Osteocyte (in vitro differentiated cells): ENCODE measurements at regions not wholly inside any gene's neighbourhood (a gene's known extent, or its start where the extent isn't known, plus 50 kb on each side); places are given as distances from the start of the nearest gene placed in this dataset.

ENCODE experiments used
- DNase-seq: peaks from one replicate; pipeline ENCODE4 v3.0.0; 2021; ENCODE audit warnings: mixed read lengths; ENCODE audit not compliant: unreplicated experiment; ENCODE audit errors: extremely low spot score
- H3K27ac Mint-ChIP-seq: one replicate; pipeline ENCODE4 v1.8.0; 2021; ENCODE audit warnings: mild to moderate bottlenecking, mixed read lengths; ENCODE audit not compliant: unreplicated experiment
- H3K27me3 Mint-ChIP-seq: one replicate; pipeline ENCODE4 v1.8.0; 2021; ENCODE audit warnings: mixed read lengths; ENCODE audit not compliant: unreplicated experiment
- H3K36me3 Mint-ChIP-seq: one replicate; pipeline ENCODE4 v1.8.0; 2021; ENCODE audit warnings: mixed read lengths; ENCODE audit not compliant: unreplicated experiment
- H3K4me1 Mint-ChIP-seq: one replicate; pipeline ENCODE4 v1.8.0; 2021; ENCODE audit warnings: mixed read lengths; ENCODE audit not compliant: unreplicated experiment
- H3K4me3 Mint-ChIP-seq: one replicate; pipeline ENCODE4 v1.8.0; 2021; ENCODE audit warnings: mild to moderate bottlenecking, moderate library complexity, mixed read lengths; ENCODE audit not compliant: unreplicated experiment
- H3K9me3 Mint-ChIP-seq: one replicate; pipeline ENCODE4 v1.8.0; 2021; ENCODE audit warnings: mixed read lengths; ENCODE audit not compliant: unreplicated experiment
- TF ChIP-seq, protein P1 (sequence below): fragments of 200-600 bp; sonication (generic); IDR thresholded peaks from 2 replicates; pipeline ENCODE4 v1.5.0; 2021; ENCODE audit warnings: antibody characterized with exemption, mild to moderate bottlenecking, moderate library complexity

DNA sequence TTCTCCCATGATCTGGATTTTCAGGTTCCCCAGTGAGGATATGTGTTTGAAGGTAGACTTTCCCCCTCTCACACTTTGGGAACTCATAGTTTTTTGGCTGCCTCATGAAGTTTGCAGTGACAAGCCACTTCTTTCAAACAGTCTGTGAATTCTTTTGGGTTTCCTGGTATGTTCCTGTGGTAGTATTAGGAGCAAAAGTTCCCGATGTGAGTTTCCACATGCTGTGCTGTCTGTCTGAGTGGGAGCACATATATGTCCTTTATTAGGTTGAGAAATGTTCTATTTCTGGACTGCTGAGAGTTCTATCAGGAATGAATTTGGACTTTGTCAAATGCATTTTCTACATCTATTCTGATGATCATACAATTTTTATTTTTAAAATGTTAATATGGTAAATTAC lies 273.2 kb upstream of the TARS1 start:
- peaks cover 16% of the 10 kb centered on the region for H3K36me3 Mint-ChIP-seq
- peak overlapping the region; percentile 75 for H3K27ac Mint-ChIP-seq
- H3K4me1 Mint-ChIP-seq: peaks cover 16% of the 10 kb centered on the region
- no peak for DNase-seq
- TF ChIP-seq, protein P1, sequence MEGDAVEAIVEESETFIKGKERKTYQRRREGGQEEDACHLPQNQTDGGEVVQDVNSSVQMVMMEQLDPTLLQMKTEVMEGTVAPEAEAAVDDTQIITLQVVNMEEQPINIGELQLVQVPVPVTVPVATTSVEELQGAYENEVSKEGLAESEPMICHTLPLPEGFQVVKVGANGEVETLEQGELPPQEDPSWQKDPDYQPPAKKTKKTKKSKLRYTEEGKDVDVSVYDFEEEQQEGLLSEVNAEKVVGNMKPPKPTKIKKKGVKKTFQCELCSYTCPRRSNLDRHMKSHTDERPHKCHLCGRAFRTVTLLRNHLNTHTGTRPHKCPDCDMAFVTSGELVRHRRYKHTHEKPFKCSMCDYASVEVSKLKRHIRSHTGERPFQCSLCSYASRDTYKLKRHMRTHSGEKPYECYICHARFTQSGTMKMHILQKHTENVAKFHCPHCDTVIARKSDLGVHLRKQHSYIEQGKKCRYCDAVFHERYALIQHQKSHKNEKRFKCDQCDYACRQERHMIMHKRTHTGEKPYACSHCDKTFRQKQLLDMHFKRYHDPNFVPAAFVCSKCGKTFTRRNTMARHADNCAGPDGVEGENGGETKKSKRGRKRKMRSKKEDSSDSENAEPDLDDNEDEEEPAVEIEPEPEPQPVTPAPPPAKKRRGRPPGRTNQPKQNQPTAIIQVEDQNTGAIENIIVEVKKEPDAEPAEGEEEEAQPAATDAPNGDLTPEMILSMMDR: no peak
- H3K4me3 Mint-ChIP-seq: no peak overlapping the region
- H3K9me3 Mint-ChIP-seq: peaks cover 41% of the 10 kb centered on the region
- no peaks in the 10 kb centered on the region for H3K27me3 Mint-ChIP-seq

DNA sequence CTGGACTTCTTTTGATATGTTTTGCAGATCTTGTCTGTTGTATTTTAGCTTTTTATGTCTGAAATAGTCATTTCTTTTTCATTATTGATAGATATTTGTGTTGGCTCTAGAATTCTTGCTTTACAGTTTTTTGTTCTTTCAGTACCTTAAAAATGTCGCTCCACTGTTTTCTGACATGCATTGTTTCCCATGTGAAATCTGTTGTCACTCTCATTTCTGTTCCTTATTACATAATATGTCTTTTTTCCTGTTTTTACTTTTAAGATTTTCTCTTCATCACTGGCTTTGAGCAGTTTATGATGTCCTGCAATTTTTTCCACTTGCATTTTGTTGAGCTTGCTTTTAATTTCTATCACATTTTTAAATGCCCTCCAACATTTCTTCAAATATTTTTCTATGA lies 270.4 kb upstream of the TARS1 start:
- TF ChIP-seq, protein P1: no peak
- H3K27me3 Mint-ChIP-seq: no peaks in the 10 kb centered on the region
- H3K27ac Mint-ChIP-seq: no peak overlapping the region
- peaks cover 11% of the 10 kb centered on the region for H3K36me3 Mint-ChIP-seq
- peaks cover 16% of the 10 kb centered on the region for H3K4me1 Mint-ChIP-seq
- H3K9me3 Mint-ChIP-seq: peaks cover 22% of the 10 kb centered on the region
- no peak for DNase-seq
- H3K4me3 Mint-ChIP-seq: no peak overlapping the region

DNA sequence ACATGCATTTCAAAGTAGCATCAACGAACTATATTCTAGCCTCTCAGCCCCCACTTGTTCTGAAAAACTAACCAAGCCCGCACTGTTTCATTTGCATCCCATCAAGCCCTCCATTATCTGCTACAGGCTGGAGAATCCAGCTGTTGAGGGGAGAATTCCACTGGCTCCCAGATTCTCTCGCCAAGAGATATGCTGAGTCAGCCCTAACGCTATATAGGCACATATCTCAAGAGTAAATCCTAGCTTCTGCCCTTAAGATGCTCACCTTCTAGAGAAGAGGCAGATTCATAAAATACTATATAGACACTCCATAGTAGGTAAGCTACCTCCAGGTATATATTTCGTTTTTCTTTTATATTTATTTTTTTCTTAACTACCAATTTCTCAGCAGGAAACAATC lies 266.4 kb upstream of the TARS1 start:
- TF ChIP-seq, protein P1: no peak
- H3K27ac Mint-ChIP-seq: no peak overlapping the region
- peaks cover 13% of the 10 kb centered on the region for H3K36me3 Mint-ChIP-seq
- no peak for DNase-seq
- H3K4me3 Mint-ChIP-seq: no peak overlapping the region
- no peaks in the 10 kb centered on the region for H3K27me3 Mint-ChIP-seq
- peaks cover 16% of the 10 kb centered on the region for H3K9me3 Mint-ChIP-seq
- H3K4me1 Mint-ChIP-seq: no peaks in the 10 kb centered on the region

DNA sequence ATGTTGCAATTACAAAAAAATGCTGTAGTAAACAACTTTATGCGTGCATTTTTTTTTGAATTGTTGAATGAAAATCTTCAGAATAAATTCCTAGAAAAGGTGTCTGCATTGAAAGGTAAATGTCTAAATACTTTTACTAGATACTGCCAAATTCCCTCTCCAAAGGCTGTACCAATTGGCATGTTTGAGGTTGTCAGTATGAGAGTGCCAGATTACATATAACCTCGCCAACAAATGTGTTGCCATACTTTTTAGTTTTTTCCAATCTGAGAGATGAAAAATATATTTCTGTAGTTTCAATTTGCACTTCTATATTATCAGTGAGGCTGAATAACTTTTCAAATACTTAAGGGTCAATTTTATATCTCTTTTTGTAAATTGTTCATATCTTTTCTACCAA lies 261.5 kb upstream of the TARS1 start:
- no peak overlapping the region for H3K4me3 Mint-ChIP-seq
- TF ChIP-seq, protein P1: no peak
- no peaks in the 10 kb centered on the region for H3K27me3 Mint-ChIP-seq
- H3K36me3 Mint-ChIP-seq: peaks cover 4% of the 10 kb centered on the region
- H3K27ac Mint-ChIP-seq: no peak overlapping the region
- peaks cover 10% of the 10 kb centered on the region for H3K4me1 Mint-ChIP-seq
- H3K9me3 Mint-ChIP-seq: no peaks in the 10 kb centered on the region
- DNase-seq: no peak

DNA sequence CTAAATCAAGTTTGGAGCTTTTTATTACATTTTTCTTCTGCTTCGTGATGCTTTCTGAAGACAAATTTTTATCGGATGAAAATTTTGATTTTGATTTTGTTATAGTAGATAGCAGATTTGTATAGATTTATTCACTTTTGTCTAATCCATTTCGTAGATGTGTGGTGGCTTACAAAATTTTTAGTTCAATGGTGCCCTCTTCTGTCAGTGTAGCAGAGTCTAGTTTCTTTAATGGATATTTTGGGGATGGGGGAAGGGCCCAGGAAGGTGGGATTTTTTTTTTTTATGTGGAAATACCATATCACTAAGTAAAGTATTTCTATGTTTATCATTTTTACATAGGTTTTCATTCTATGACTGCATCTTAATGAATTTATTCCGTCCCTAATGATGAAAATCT lies 259.9 kb upstream of the TARS1 start:
- Mint-ChIP-seq H3K4me1 (peaks cover 15% of the 10 kb centered on the region), H3K4me3 (no peak overlapping the region), H3K27ac (no peak overlapping the region), H3K9me3 (no peaks in the 10 kb centered on the region), H3K27me3 (no peaks in the 10 kb centered on the region), H3K36me3 (peaks cover 4% of the 10 kb centered on the region)
- DNase-seq: no peak
- TF ChIP-seq, protein P1: peak; percentile 81
